GM19468 (cell line): ENCODE measurements at regions not wholly inside any gene's neighbourhood (a gene's known extent, or its start where the extent isn't known, plus 50 kb on each side); places are given as distances from the start of the nearest gene placed in this dataset.

Source experiments
- ATAC-seq: cut with Tn5 transposase; IDR thresholded peaks from one replicate; pipeline ENCODE4 v1.9.1; 2021; ENCODE audit warnings: mild to moderate bottlenecking, moderate library complexity, moderate number of reproducible peaks; ENCODE audit not compliant: unreplicated experiment; ENCODE audit errors: extremely low read depth

DNA sequence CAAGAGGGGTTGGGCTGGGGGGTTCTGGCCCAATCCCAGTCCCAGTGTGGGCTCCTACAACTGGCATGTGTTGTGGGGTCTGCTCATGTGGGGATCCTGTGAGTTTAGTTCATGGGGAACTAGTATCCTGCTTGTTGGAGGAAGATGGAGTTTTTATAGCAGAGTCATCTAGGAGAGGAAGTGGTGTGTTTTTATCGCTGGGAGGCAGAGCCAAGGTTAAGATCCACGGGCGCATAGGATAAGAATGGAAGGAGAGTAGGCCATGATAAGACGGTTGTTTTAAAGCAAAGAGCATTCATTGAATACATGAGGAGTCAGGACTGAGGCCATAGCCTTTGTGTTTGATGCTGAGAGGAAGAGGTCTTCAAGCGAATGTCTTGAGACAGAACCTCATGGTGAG, 211.6 kb upstream of the COBL start:
- ATAC-seq = no peak

DNA sequence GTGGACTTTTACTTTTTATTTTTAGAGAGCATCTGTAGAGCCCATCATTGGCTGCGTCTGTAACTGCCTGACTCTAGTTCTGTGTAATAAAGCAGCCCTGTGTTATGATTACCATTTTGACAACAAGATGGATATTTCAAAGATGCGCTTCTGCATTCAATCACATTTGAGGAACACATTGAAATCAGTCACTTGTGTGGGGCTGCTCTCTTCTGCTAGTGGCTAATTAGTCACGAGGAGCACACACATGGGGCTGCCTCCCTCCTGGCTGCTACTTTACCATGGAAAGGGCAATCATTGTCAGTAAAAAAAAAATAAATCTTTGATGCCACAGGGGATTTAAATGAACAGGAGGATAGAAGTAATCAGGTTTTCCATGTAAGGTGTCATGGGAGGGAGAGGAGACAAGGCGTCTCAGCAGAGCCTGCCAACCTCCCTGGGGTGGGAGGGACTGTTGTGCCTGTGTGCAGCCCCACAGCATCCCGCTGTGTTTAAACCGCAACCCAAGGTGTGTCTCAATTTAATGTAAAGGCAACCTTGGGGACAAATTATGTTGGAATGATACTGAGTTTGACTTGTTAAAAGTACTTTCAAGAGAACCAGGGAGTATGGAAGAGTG, 205.2 kb upstream of the COBL start:
- ATAC-seq = no peak

DNA sequence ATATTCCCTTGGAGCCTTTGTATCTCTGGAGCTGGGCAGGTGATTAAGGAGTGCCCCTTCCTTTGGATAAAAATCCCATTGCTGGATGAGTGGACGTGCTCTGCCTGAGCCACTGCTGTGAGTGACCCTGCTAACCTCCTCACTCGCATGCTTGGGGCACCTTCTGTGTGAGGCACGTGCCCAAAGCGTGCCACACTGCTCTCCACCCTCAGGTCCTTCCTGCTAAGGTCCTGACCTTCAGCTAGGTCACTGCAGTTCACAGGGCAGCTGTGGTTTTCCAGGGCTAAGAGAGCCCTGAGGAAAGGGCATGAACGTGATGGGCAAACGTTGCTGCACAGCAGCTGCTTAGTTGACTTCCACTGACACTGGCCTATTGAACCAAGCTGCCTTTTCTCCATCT, 204.4 kb upstream of the COBL start:
- ATAC-seq = no peak

DNA sequence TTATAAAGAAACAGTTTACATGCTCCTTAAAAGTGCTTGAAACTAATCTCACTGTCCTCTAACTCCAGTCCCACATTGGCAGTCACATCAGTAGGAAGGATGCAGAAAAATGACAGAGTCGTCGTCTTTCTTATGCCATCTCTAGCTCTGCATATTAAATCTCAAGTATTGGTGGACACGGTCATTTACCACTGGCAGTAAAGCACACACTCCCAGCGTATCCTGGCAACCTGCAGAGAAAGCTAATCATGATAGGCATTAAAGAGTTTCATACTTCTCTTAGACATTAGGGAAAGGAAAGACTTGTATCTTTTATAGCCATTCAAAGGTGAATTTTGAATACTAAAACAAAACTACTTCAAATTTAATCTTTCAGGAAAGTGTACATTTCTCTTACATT, 202.0 kb upstream of the COBL start:
- ATAC-seq = no peak

DNA sequence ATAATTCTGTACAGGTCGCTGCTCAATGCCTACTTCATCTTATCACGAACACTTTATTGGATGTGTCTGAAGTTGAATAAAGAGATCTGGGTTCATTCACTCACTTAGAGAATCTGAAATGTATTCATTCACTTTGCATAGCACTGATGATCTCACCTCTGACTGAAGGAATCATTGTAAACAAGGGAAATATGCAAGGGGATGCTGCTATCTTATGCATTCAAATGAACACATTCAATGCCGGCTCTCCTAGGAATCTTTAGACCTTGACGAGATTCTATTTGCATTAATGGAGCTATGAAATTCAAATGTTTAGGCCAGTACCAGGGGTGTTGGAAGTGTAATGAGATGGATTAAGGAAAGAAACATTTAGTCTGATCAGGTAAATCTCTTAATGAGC, 200.6 kb upstream of the COBL start:
- ATAC-seq = no peak

DNA sequence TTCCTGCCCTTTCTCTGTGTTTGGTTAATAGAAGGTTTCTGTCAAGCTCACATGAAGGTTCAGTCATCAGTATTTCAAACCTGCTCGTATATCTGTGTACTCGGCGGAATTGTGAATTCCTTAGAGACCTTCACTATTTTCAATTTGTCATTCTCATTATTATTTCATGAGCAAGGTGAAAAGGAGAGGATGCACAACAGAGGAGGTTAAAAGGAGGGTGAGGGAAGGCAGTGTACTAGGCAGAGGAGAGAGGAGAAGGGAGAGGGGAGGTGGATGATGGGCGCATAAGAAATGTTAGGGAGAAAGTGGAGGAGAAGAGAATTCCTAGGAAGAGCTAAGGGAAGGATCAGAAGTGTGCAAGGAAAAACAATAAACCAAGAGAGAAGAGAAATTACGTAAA, 185.0 kb upstream of the COBL start:
- no peak for ATAC-seq

DNA sequence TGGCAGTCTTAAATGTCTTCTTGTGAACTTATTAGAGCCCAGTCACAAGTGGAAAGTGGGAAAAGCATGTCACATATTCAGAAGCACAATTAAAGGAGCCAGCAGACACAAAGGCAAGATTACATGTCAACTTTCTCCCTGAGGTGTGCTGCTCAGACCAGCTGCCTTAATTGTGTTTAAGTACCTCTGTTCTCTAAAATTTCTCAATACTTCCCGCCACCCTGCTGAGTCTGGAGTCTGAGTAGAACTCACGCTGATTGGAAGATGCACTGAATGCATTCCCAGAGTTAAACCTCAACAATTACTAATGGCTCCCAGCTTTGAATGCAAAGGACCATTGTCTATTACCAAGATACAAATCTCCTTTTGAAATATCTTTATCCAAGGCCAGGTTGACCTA, 166.4 kb upstream of the COBL start:
- ATAC-seq = no peak

DNA sequence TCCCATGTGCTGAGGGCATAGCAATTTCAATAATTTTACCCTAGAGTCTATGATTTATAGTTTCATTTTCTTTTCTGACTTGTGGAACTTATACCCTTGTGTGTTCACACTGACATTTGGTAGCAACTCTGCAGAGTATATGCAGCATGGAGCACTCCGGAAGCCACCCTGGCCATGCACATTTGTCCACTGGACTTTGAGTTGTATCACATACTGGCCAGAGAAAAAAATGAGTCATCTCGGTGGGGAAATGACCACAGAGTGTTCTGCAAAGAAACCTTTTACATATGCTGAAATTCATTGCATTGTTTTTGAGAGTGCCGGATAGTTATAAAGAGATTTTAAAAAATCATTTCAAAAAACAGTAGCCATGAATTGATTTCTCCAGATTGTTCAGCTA, 164.8 kb upstream of the COBL start:
- ATAC-seq = no peak

DNA sequence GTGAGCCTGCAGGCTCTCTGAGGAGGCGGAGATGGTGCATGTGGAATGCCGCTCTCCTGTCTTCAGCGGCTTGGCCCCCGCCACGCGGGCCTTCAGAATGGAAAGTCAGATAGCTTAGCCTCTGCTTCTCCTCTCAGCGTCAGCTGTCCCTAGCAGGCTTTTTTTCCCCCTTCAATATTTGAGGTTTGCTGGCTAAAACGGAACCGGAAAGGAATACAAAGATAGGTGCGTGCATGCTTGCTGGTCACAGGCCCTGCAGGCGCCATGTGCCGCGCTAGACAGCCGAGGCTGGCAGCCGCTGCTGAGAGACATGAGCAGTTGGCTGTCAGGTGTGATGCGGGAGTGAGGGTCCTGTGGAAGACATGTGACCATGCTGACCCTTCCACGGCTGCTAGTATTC, 161.2 kb upstream of the COBL start:
- ATAC-seq = no peak

DNA sequence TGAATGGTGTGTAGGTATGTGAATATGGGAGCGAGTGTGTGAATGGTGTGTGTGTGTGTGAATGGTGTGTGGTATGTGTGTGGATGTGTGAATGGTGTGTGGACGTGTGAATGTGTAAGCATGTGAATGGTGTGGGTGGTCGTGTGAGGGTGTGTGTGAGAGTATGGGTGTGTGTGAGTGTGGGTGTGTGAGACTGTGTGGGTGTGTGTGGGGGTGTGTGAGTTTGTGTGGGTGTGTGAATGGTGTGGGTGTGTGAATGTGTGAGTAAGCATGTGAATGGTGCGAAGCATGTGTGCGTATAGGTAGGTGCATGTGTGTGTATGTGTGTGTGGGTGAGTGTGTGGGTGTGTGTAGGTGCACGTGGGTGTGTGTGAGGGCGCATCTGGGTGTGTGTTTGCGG, 160.7 kb upstream of the COBL start:
- ATAC-seq = no peak

DNA sequence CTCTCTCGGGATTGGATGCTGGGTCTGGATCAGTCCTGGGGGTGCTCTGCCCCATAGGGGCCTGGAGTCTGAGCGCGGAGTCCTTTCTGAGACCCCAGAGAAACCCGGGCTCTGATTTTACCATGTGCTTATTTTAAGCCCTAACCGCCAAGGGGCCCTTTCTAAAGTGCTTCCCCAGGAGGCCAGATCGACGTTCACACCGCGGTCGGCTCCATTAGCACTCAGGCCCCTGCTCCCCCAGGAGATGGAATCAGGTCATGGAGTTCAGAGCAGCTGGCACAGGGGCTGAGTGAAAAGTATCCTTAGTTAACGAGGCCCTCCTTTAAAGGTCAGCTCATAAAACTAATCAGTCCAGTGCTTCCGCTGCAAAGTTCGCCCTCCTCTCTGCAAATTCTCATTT, 159.4 kb upstream of the COBL start:
- ATAC-seq = no peak

DNA sequence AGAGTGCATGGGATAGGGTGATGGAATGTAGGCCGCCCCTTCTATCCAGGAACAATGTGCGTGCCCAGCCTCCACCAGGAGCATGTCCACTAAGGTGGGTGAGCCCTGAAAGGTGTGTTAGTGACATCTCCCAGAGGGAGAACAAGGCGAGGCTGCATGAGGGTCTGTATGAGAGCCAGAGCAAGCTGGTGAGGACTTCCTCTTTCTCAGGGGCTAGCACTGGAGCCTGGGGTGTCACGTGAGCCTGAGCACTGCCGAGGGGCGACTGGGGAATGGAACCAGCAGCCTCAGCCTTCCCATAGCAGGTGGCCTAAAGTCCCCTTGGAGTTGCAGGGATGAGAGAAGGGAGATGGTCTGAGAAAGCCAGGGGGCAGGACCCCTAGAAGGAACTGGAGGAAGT, 156.3 kb upstream of the COBL start:
- ATAC-seq = no peak

DNA sequence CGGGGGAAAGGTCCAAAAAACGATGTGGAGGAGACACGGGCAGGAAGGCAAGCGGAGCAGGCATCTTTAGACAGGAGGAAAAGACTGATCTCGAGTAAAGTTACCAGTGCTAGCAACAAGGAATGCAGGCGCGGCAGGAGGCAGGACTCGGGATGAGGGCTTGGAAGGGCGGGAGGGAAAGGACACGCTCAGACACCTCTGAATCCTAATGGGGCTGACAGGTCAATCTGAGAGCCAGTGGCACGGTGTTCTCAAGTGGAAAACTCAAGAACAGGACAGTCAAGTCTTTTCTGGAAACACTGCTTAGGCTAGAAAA, 155.3 kb upstream of the COBL start:
- no peak for ATAC-seq

DNA sequence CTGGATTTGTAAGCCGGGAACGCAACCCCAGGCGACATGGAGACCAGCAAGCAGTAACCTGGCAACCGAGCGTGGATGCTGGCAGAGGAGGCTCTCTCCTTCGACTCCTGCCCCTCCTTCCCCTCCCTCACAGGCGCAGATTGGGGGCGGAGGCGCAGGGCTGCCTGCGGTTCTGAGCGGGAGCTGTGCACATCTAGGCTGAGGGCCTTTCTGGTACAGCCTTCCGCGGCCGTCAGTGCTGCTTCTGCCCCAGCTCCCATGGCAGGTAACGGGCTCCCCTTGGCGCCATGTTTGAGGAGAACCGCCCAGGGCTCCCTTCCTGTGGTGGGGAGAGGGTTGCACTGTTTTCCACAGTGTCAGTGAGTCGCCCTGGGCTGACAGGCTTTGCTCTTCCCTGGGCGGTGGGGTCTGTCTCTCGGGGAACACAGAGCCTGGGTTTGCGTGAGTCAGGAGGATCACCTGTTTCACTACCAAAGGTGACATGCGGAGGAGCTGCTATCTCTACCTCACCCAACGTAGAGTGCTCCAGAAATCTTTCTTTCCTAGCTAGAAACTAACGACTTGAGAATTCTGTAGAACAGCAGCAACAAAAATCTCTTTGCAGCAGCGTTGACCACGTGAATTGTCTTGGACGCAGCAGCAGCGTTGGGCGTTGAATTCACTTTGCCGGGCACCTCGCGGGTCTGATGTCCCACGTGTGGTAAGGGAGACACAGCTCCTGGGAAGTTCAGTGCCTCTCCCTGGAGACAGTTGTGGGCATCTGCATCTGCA, 154.8 kb upstream of the COBL start:
- no peak for ATAC-seq

DNA sequence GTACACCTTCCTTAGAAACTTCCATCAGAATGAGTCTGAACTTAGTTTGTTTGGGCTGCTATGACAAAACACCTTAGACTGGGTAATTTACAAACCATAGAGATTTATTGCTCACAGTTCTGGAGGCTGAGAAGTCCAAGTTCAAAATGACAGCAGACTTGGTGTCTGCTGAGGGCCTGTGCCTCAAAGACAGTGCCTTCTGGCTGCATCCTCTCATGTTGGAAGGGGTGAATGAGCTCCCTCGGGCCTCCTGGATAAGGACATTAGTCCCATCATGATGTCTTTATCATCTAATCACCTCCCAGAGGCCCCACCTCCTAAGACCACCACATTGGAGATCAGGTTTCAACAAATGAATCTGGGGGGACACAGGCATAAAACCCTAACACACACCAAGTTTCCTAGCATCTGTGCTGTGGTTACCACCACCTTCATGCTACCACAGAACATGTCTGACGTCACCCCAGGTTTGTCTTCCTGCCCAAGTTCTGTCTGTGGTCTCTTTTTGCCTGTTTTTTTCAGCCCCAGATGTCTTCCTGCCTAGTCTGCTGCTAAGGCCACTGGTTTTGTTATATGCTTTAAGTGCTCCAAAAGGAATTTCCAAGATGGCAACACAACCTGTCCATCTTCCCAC, 150.9 kb upstream of the COBL start:
- ATAC-seq = no peak

DNA sequence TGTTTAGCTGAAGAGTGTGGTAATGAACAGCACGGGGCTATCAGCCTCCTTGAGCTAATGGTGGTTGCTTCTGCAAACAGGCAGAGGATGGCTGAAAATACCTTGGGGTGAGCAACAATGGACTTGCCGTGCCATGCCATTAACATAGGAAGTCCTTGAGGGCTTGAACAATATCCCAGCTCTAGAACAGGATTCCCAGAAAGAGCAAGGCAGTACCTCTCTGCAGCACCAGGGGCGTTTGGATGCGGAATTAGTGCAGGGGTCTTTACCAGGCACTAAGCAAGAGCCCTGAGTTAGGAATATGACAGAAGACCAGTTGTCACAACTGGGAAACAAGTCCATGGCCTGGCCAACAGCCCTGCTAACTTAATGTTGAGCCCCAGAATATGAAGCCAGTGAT, 143.2 kb upstream of the COBL start:
- ATAC-seq = no peak

DNA sequence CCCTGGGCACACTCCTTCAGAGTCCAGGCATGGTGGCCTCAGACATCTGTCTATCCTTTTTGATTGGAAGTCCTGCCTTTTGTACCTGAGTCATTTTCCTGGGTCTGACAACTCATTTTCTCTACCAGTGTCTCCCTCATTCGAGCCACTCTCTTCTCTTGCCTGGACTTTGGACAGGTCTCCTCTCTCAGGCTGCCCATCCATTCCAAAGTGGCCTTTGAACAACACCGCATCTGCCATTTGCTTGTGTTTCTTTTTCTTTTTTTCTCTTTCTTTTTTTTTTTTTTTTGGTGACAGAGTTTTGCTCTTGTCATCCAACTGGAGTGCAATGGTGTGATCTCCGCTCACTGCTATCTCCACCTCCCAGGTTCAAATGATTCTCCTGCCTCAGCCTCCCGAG, 142.1 kb upstream of the COBL start:
- no peak for ATAC-seq

DNA sequence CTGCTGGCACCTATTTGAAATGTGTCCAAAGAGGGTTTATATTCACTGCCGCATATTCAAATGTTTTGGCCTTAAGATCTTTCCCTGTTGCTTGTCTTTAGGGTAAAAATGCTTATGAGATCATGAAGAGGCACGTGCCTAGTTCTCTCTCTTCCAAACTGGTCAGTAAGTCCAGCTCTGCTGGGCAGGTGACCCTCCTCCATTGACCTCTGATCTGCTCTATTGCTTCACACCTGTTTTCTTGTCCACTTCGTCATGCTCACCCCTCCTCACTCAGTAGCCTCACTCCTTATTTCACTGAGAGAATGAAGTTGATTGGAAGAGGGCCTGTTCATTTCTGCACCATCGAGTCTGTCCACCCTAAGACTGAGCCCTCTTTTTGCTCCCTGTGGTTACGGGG, 140.5 kb upstream of the COBL start:
- ATAC-seq = no peak

DNA sequence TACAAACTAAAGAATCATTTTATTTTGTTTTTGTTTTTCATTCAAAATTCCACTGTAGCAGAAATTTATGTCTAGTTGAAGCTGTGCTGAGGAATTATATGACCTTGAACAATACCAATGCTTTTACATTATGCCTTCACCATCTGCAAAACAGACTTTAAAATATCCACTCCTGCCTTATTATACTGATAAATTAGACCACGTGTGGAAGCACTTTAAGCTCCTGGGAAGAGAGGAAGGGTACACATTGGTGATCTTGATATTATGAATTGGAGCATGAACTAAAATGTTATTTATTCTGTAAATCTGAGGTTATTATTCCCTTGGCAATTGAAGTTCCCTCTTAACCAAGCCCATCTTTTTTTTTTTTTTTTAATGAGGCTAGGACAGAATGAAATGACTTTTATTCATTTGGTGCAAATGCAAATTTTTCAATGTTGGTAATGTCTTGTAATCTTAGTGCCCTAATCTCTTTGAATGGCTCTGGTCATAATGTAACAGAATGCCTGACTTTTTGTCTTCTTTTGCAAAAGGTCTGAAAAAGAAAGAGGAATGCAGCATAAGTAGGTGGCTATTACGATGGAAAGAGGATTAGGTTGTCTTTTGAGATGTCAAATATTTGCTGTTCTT, 139.9 kb upstream of the COBL start:
- ATAC-seq = no peak

DNA sequence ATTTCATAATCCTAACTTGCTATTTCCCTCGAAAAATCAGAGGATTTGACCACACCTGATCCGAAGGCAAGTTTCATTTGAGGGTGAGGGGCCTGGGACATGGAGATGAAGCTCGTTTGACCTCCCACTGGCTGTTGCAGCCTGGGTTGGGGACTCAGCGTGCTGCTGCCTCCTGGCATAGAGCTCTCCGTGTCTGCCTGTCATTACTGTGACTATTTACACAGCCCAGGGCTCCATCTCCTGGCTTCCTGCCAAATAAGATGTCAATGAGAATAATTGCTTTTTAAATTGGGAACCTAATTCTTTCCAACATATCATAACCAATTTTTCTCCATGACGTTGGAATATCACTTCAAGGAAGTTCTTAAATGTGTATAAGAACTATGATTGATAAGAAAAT, 139.3 kb upstream of the COBL start:
- no peak for ATAC-seq

DNA sequence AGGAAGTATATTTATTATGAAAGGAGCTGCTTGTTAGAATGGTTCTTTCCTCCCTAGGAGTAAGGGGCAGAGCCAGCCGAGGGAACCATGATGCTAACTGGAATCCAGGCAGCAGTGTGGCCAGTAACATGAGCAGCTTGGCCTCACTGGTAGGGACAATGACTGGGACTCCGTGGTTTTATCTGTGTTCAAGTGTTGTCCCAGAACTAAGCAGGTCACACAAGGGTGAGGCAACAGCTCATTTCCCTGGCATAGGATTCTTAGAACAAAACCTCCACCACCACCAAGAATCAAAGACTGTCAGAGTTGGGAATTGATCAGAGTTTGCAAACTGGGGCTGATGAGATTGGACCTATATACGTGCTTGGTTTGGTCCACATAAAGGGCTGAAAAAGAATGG, 138.9 kb upstream of the COBL start:
- no peak for ATAC-seq

DNA sequence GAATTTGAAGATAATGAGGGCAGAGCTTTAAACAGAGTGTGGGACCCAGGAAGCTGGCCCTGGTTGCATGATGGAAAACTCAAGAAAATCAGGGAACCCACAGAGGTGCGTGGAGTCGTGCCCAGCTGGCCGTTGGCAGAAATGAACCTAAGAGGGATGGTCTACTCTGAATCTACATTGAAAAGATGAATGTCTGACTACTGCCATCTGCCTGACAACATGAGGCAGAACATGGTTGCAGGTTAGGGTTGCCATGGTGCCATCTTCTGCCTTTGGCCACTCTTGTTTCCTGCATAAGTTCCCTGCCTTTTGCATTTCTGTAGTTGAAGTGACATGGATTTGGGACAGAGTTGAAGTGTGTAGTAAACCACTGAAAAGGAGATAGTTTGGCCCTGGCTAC, 138.5 kb upstream of the COBL start:
- ATAC-seq = no peak
